D721Med (cell line): ENCODE measurements at regions not wholly inside any gene's neighbourhood (a gene's known extent, or its start where the extent isn't known, plus 50 kb on each side); places are given as distances from the start of the nearest gene placed in this dataset.

Experiments
- DNase-seq: peaks from one replicate; pipeline ENCODE4 v3.0.0; 2011; ENCODE audit warnings: low spot score; ENCODE audit not compliant: insufficient read length
- FAIRE-seq: peaks from 2 replicates; lab custom pipeline; 2011; peaks lifted over from hg19 to GRCh38; lab: Jason Lieb, UNC
- CTCF ChIP-seq: IDR thresholded peaks from 2 replicates; pipeline ENCODE4 v1.5.1; 2012; ENCODE audit warnings: mild to moderate bottlenecking, control low read depth; ENCODE audit not compliant: insufficient read depth; ENCODE audit errors: missing control alignments

- no peak for DNase-seq
- FAIRE-seq = no peak
- no peak for TF ChIP-seq CTCF
These were observed 218.4 kb upstream of the PCDH15 start for GRCh38 chr10:55019439-55019838.

GRCh38 chr10:55013318-55013717, 212.3 kb upstream of the PCDH15 start:
- no peak for DNase-seq
- FAIRE-seq = no peak
- no peak for TF ChIP-seq CTCF

GRCh38 chr10:55002420-55002819, 201.4 kb upstream of the PCDH15 start:
- DNase-seq (no peak), FAIRE-seq (no peak)
- TF ChIP-seq CTCF = no peak

- no peak for TF ChIP-seq CTCF
- FAIRE-seq = no peak
- DNase-seq = no peak
These were observed 200.4 kb upstream of the PCDH15 start for GRCh38 chr10:55001422-55001821.

- no peak for DNase-seq
- no peak for TF ChIP-seq CTCF
- no peak for FAIRE-seq
These were observed 192.1 kb upstream of the PCDH15 start for GRCh38 chr10:54993148-54993547.

- DNase-seq (no peak), FAIRE-seq (peak; percentile 25)
- TF ChIP-seq CTCF = peak; percentile 58
These were observed 184.7 kb upstream of the PCDH15 start for GRCh38 chr10:54985732-54986131.

GRCh38 chr10:54983255-54983654, 182.2 kb upstream of the PCDH15 start:
- DNase-seq (no peak), FAIRE-seq (no peak)
- no peak for TF ChIP-seq CTCF
